ENCODE measurements at regions not wholly inside any gene's neighbourhood (a gene's known extent, or its start where the extent isn't known, plus 50 kb on each side); places are given as distances from the start of the nearest gene placed in this dataset.
"Not testable (repeated sequence)": the region's sequence is repeated elsewhere in the genome, so short reads cannot be mapped to it uniquely, and the experiment has no call there.

DNA sequence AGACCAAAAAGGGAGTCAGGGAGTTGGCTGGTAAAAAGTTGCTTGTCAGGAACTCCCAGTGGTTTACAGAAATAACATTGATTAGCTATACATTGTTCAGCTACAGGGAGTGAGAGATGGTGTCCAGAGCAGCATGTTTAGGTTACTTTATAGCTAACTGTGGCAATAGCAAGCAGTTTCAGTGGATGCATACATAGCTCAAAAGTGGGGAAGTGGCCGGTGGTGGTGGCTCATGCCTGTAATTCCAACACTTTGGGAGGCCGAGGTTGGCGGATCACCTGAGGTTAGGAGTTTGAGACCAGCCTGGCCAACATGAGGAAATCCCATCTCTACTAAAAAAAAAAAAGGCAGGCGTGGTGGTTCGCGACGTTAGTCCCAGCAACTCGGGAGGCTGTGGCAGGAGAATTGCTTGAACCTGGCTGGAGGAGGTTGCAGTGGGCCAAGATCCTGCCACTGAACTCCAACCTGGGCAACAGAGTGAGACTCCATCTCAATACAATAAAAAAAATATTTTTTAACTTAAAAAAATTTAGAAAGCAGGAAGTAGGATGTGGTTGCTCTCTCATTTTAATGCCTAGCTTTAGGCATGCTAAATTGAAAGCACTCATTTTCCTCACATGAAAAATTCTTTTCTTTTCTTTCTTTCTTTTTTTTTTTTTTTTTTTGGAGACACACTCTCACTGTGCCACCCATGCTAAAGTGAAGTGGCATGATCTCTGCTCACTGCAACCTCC, 109.7 kb downstream of the PPIAL4G start:
- Histone ChIP-seq H3K36me3 (ENCODE audit: control insufficient read depth in 2 of 2, insufficient read depth in 2 of 2, low read length in 1 of 2) (no peaks in the 10 kb centered on the region), H3K4me1 (ENCODE audit: control insufficient read depth in 2 of 2, insufficient read depth in 2 of 2, low read length in 1 of 2) (no peaks in the 10 kb centered on the region), H3K4me3 (ENCODE audit: low read depth in 1 of 2, low read length in 2 of 2) (no peak overlapping the region), H3K9me3 (ENCODE audit: control insufficient read depth in 2 of 2, insufficient read depth in 1 of 2, low read depth in 1 of 2, low read length in 1 of 2) (no peaks in the 10 kb centered on the region), H3K27ac (ENCODE audit: low read depth in 2 of 2, low read length in 1 of 2) (peak overlapping the region; percentile 78 to 85), H3K27me3 (ENCODE audit: control insufficient read depth in 1 of 2, insufficient read depth in 2 of 2, low read length in 2 of 2) (no peaks in the 10 kb centered on the region)
- WGBS, 2 donors = 73 to 82% methylated on average over 8 of the region's 8 CpGs

DNA sequence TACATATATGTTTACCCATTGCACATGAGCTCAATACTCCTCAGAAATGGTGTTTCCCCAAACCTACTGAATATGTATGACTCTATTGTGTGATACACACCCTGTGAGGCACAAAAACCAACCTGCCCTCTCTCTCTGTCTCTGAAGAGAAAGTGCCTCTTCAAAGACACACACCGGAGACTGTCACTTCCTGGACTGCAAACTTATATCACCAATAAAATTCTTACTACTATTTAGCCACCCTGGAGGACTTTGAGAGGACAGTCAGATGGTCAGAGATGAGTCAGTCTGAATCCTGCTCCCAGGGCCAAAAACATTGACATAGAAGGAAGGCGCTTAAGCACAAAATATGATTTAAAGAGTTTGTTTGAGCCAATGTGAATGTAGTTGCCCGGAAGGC, 110.4 kb downstream of the PPIAL4G start:
- Histone ChIP-seq H3K4me3 (ENCODE audit: low read depth in 1 of 2, low read length in 2 of 2) (no peak overlapping the region), H3K27me3 (ENCODE audit: control insufficient read depth in 1 of 2, insufficient read depth in 2 of 2, low read length in 2 of 2) (no peaks in the 10 kb centered on the region), H3K27ac (ENCODE audit: low read depth in 2 of 2, low read length in 1 of 2) (peak overlapping the region; percentile 78 to 85), H3K4me1 (ENCODE audit: control insufficient read depth in 2 of 2, insufficient read depth in 2 of 2, low read length in 1 of 2) (no peaks in the 10 kb centered on the region), H3K36me3 (ENCODE audit: control insufficient read depth in 2 of 2, insufficient read depth in 2 of 2, low read length in 1 of 2) (no peaks in the 10 kb centered on the region), H3K9me3 (ENCODE audit: control insufficient read depth in 2 of 2, insufficient read depth in 1 of 2, low read depth in 1 of 2, low read length in 1 of 2) (no peaks in the 10 kb centered on the region)
- whole genome bisulfite sequencing, 2 donors = 68 to 70% methylated on average over 3 of the region's 3 CpGs

DNA sequence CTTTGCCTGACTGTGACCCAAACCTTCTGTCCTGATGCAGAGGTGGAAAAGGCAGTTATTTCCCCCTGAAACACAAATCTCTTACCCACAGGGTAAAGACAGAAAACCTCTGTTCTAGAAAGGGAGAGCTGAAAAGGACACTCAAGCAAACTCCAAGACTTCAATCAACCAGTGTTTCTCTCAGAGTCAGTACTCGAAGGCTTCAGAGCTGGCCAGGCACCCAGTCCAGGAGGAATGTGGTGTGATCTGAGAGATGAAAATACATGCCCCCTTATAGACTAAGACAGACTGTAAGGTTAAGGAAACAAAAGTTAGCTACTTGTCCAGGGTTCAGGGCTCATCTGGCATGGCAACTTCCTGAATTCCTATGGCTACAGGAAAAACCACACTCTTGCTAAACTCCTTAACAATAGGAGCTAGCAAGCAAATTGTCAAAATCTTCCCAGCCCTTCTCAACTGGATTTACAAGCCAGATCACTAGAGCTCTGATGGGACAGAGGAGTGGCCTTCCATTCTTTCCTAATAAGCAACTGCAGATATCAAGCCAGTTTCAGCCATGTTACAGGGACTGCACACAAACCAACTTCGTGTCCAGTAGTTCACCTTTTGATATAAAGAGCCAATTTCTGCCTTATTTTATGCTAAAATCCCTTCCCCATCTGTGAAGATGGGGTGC, 110.9 kb downstream of the PPIAL4G start:
- not testable (repeated sequence) for H3K27me3 ChIP-seq (ENCODE audit: control insufficient read depth in 1 of 2, insufficient read depth in 2 of 2, low read length in 2 of 2); H3K4me3 ChIP-seq (ENCODE audit: low read depth in 1 of 2, low read length in 2 of 2); H3K36me3 ChIP-seq (ENCODE audit: control insufficient read depth in 2 of 2, insufficient read depth in 2 of 2, low read length in 1 of 2); H3K9me3 ChIP-seq (ENCODE audit: control insufficient read depth in 2 of 2, insufficient read depth in 1 of 2, low read depth in 1 of 2, low read length in 1 of 2); H3K4me1 ChIP-seq (ENCODE audit: control insufficient read depth in 2 of 2, insufficient read depth in 2 of 2, low read length in 1 of 2)
- H3K27ac ChIP-seq (ENCODE audit: low read depth in 2 of 2, low read length in 1 of 2) = peak overlapping the region; percentile 80 to 89
- WGBS, 2 donors = 79 to 83% methylated on average over 2 of the region's 2 CpGs

DNA sequence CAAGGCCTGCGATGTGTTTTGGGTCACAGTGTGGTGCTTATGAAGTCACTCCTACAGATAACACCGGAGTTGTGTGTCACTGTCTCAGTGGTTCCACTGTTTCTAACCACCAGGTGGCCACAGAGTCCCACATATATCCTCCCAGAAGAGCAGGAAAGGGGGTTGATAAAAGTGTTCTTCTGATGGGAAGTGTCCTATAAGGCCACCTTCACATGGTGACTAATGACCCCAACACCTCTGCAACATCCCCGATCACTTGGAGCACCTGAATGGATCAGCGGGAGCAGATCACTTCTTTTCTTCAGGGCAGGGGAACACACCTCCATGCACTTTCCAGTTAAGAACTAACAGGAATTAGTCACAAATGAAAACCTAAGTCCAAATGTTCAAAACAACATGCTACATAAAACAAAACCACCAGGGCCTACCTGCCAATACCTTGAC, 111.5 kb downstream of the PPIAL4G start:
- H3K36me3 ChIP-seq (ENCODE audit: control insufficient read depth in 2 of 2, insufficient read depth in 2 of 2, low read length in 1 of 2); H3K9me3 ChIP-seq (ENCODE audit: control insufficient read depth in 2 of 2, insufficient read depth in 1 of 2, low read depth in 1 of 2, low read length in 1 of 2); H3K27me3 ChIP-seq (ENCODE audit: control insufficient read depth in 1 of 2, insufficient read depth in 2 of 2, low read length in 2 of 2); H3K4me1 ChIP-seq (ENCODE audit: control insufficient read depth in 2 of 2, insufficient read depth in 2 of 2, low read length in 1 of 2); H3K4me3 ChIP-seq (ENCODE audit: low read depth in 1 of 2, low read length in 2 of 2): not testable (repeated sequence)
- 5 to 20% methylated on average over 4 of the region's 4 CpGs for WGBS, 2 donors
- peak overlapping the region; percentile 80 to 89 for H3K27ac ChIP-seq (ENCODE audit: low read depth in 2 of 2, low read length in 1 of 2)

DNA sequence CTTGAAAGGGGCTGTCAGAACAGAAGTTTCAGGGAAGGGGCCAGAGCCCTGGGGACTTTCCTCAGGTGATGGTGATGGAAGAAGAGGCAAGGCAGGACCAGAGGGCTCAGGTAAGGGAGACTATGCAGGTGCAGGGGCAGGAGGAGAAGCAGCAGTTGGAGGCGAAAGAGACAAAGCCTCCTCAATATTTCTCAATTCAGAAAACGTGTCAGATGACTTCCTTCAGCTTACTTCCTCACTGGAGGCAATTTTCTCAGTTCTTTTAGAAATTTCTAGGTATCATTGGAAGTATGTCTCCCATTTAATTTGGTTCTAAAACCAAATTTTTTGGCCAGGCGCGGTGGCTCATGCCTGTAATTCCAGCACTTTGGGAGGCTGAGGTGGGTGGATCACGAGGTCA, 112.4 kb downstream of the PPIAL4G start:
- H3K4me3 ChIP-seq (ENCODE audit: low read depth in 1 of 2, low read length in 2 of 2); H3K4me1 ChIP-seq (ENCODE audit: control insufficient read depth in 2 of 2, insufficient read depth in 2 of 2, low read length in 1 of 2); H3K27ac ChIP-seq (ENCODE audit: low read depth in 2 of 2, low read length in 1 of 2); H3K9me3 ChIP-seq (ENCODE audit: control insufficient read depth in 2 of 2, insufficient read depth in 1 of 2, low read depth in 1 of 2, low read length in 1 of 2); H3K27me3 ChIP-seq (ENCODE audit: control insufficient read depth in 1 of 2, insufficient read depth in 2 of 2, low read length in 2 of 2); H3K36me3 ChIP-seq (ENCODE audit: control insufficient read depth in 2 of 2, insufficient read depth in 2 of 2, low read length in 1 of 2): not testable (repeated sequence)
- 85 to 86% methylated on average over 5 of the region's 5 CpGs for WGBS, 2 donors

DNA sequence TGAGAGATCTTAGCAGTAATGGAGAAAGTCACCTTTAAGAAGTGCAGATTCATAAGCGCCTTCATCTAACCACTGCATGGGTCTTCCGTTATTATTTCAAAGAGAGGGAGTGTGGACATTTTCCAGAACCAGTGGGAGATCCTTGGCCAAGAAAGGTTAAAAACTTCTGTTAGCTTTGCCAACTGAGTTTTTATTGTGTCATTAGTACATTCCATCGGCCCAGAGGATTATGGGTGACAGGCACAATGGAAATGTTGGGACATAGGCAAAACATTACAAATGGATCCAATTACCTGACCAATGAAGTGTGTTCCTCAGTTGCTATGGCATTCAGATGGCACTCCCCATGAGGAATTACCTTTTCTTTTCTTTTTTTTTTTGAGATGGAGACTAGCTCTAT, 115.5 kb downstream of the PPIAL4G start:
- H3K27me3 ChIP-seq (ENCODE audit: control insufficient read depth in 1 of 2, insufficient read depth in 2 of 2, low read length in 2 of 2) = no peaks in the 10 kb centered on the region
- H3K4me3 ChIP-seq (ENCODE audit: low read depth in 1 of 2, low read length in 2 of 2) = no peak overlapping the region
- no peaks in the 10 kb centered on the region for H3K36me3 ChIP-seq (ENCODE audit: control insufficient read depth in 2 of 2, insufficient read depth in 2 of 2, low read length in 1 of 2)
- H3K27ac ChIP-seq (ENCODE audit: low read depth in 2 of 2, low read length in 1 of 2) = no peak overlapping the region
- H3K4me1 ChIP-seq (ENCODE audit: control insufficient read depth in 2 of 2, insufficient read depth in 2 of 2, low read length in 1 of 2) = no peaks in the 10 kb centered on the region
- no peaks in the 10 kb centered on the region for H3K9me3 ChIP-seq (ENCODE audit: control insufficient read depth in 2 of 2, insufficient read depth in 1 of 2, low read depth in 1 of 2, low read length in 1 of 2)
- 74 to 81% methylated on average over 3 of the region's 3 CpGs for WGBS, 2 donors

DNA sequence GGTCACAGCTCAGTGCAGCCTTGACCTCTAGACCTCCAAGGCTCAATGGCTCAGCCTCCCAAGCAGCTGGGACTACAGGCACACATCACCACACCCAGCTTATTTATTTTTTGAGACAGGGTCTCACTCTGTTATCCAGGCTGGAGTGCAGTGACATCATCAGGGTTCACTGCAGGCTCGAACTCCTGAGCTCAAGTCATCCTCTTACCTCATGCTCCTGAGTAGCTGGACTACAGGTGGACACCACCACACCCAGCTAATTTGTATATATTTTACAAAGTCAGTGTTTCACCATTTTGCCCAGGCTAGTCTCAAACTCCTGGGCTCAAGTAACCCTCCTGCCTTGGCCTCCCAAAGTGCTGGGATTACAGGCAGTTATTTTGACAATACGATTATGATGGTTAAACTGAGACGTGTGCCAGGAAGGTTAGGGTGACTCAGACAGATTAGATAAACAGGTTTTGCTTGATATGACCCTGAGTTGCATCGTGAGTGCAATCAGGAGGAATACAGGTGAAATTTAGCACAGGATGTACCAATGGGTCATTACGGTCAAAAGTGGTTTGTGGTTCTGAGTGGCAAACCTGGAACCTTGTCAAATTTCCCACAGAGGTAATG, 116.9 kb downstream of the PPIAL4G start:
- not testable (repeated sequence) for H3K4me3 ChIP-seq (ENCODE audit: low read depth in 1 of 2, low read length in 2 of 2); H3K27me3 ChIP-seq (ENCODE audit: control insufficient read depth in 1 of 2, insufficient read depth in 2 of 2, low read length in 2 of 2); H3K36me3 ChIP-seq (ENCODE audit: control insufficient read depth in 2 of 2, insufficient read depth in 2 of 2, low read length in 1 of 2); H3K4me1 ChIP-seq (ENCODE audit: control insufficient read depth in 2 of 2, insufficient read depth in 2 of 2, low read length in 1 of 2); H3K9me3 ChIP-seq (ENCODE audit: control insufficient read depth in 2 of 2, insufficient read depth in 1 of 2, low read depth in 1 of 2, low read length in 1 of 2)
- WGBS, 2 donors = 54 to 56% methylated on average over 5 of the region's 5 CpGs
- peak overlapping the region; percentile 55 to 87 for H3K27ac ChIP-seq (ENCODE audit: low read depth in 2 of 2, low read length in 1 of 2)

DNA sequence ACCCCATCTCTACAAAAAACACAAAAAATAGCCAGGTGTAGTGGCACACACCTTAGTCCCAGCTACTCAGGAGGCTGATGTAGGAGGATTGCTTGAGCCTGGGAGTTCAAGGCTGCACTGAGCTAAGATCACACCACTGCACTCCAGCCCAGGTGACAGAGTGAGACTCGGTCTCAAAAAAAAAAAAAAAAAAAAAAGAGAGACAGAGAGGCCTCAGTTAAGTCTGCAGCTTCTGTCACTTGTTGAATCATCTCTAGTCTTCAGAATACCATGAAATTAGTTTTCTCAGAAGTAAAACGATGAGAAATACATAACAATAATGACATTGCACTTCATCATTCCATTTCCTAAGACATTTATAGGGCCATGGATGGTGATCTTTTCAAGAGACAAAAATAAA, 118.0 kb downstream of the PPIAL4G start:
- not testable (repeated sequence) for H3K36me3 ChIP-seq (ENCODE audit: control insufficient read depth in 2 of 2, insufficient read depth in 2 of 2, low read length in 1 of 2); H3K4me3 ChIP-seq (ENCODE audit: low read depth in 1 of 2, low read length in 2 of 2); H3K9me3 ChIP-seq (ENCODE audit: control insufficient read depth in 2 of 2, insufficient read depth in 1 of 2, low read depth in 1 of 2, low read length in 1 of 2); H3K27me3 ChIP-seq (ENCODE audit: control insufficient read depth in 1 of 2, insufficient read depth in 2 of 2, low read length in 2 of 2); H3K4me1 ChIP-seq (ENCODE audit: control insufficient read depth in 2 of 2, insufficient read depth in 2 of 2, low read length in 1 of 2)
- WGBS, 2 donors = 84 to 87% methylated on average over 2 of the region's 2 CpGs
- H3K27ac ChIP-seq (ENCODE audit: low read depth in 2 of 2, low read length in 1 of 2) = peak overlapping the region in 1 of 2 donors; percentile 30

DNA sequence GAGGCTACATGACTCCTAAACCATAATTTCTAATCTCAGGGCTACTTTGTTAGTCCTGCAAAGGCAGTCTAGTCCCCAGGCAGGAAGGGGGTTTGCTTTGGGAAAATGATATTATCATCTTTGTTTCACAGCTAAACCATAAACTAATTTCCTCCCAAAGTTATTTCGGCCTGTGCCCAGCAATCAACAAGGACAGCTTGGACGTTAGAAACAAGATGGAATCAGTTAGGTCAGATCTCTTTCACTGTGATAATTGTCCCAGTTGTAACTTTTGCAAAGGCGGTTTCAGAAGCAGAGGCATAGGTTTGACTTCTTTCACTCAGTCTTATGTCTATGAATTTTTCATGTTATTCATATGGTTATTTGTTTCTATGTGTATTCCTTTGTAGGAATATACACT, 119.1 kb downstream of the PPIAL4G start:
- not testable (repeated sequence) for H3K4me1 ChIP-seq (ENCODE audit: control insufficient read depth in 2 of 2, insufficient read depth in 2 of 2, low read length in 1 of 2); H3K27me3 ChIP-seq (ENCODE audit: control insufficient read depth in 1 of 2, insufficient read depth in 2 of 2, low read length in 2 of 2); H3K9me3 ChIP-seq (ENCODE audit: control insufficient read depth in 2 of 2, insufficient read depth in 1 of 2, low read depth in 1 of 2, low read length in 1 of 2); H3K27ac ChIP-seq (ENCODE audit: low read depth in 2 of 2, low read length in 1 of 2); H3K4me3 ChIP-seq (ENCODE audit: low read depth in 1 of 2, low read length in 2 of 2); H3K36me3 ChIP-seq (ENCODE audit: control insufficient read depth in 2 of 2, insufficient read depth in 2 of 2, low read length in 1 of 2)
- 86 to 91% methylated on average over 3 of the region's 3 CpGs for WGBS, 2 donors

DNA sequence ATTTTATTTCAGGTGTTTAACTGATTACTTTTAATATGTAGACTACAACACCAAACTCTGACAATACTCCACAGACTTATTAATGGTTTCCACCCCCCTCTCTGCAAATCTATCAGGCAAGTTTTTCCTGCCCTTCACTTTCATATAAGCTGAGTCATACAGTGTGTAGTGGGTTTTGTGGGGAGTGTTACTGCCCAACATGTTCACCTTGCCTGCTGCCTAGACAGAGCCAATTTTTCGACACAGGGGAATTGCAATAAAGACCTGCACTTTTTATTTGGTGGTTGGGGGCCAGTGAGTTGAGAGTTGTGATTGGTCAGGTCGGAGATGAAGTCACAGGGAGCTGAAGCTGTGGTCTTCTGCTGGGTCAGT, 119.7 kb downstream of the PPIAL4G start:
- 67 to 69% methylated on average over 2 of the region's 2 CpGs for WGBS, 2 donors
- Histone ChIP-seq H3K27ac (ENCODE audit: low read depth in 2 of 2, low read length in 1 of 2) (peak overlapping the region; percentile 9 to 85), H3K27me3 (ENCODE audit: control insufficient read depth in 1 of 2, insufficient read depth in 2 of 2, low read length in 2 of 2) (no peaks in the 10 kb centered on the region), H3K9me3 (ENCODE audit: control insufficient read depth in 2 of 2, insufficient read depth in 1 of 2, low read depth in 1 of 2, low read length in 1 of 2) (no peaks in the 10 kb centered on the region), H3K36me3 (ENCODE audit: control insufficient read depth in 2 of 2, insufficient read depth in 2 of 2, low read length in 1 of 2) (no peaks in the 10 kb centered on the region), H3K4me3 (ENCODE audit: low read depth in 1 of 2, low read length in 2 of 2) (no peak overlapping the region), H3K4me1 (ENCODE audit: control insufficient read depth in 2 of 2, insufficient read depth in 2 of 2, low read length in 1 of 2) (peaks cover 0 to 5% of the 10 kb centered on the region in 2 donors)
